Keratinocyte (primary cell): ENCODE measurements at regions not wholly inside any gene's neighbourhood (a gene's known extent, or its start where the extent isn't known, plus 50 kb on each side); places are given as distances from the start of the nearest gene placed in this dataset.

Experiments used
- DNase-seq: peaks from one replicate; pipeline ENCODE4 v3.0.0-alpha.2; 2011; ENCODE audit warnings: low read depth, missing footprints, low spot score
- FAIRE-seq: peaks from 2 replicates; lab custom pipeline; 2011; peaks lifted over from hg19 to GRCh38; lab: Jason Lieb, UNC
- H2AFZ ChIP-seq: 2 replicates; pipeline ENCODE4 v1.6.0; 2012; ENCODE audit warnings: low read length, control low read depth, inconsistent platforms; ENCODE audit not compliant: control insufficient read depth
- H3K27ac ChIP-seq: 2 replicates; pipeline ENCODE4 v1.5.1; 2011; ENCODE audit warnings: low read length; ENCODE audit not compliant: control insufficient read depth, insufficient read depth
- H3K27me3 ChIP-seq: 3 replicates; pipeline ENCODE4 v1.6.0; 2011; ENCODE audit warnings: low read length; ENCODE audit not compliant: control insufficient read depth, insufficient read depth; ENCODE audit errors: extremely low read depth
- H3K36me3 ChIP-seq, 2 experiments: 2 replicates in 1 of 2; 3 replicates in 1 of 2; pipeline ENCODE4 v1.5.1; 2011; ENCODE audit warnings: low read length in 2 of 2, mild to moderate bottlenecking in 1 of 2; ENCODE audit not compliant: control insufficient read depth in 2 of 2, insufficient read depth in 2 of 2; ENCODE audit errors: extremely low read depth in 1 of 2
- H3K4me1 ChIP-seq: 3 replicates; pipeline ENCODE4 v1.5.1; 2011; ENCODE audit warnings: low read length; ENCODE audit not compliant: control insufficient read depth, insufficient read depth; ENCODE audit errors: extremely low read depth
- H3K4me2 ChIP-seq: 3 replicates; pipeline ENCODE4 v1.6.0; 2011; ENCODE audit warnings: low read depth, low read length; ENCODE audit not compliant: control insufficient read depth, insufficient read depth; ENCODE audit errors: extremely low read depth
- H3K4me3 ChIP-seq, 3 experiments: fragments of 200-600 bp in 1 of 3; sonication (generic) in 1 of 3; 2 replicates in 2 of 3; 3 replicates in 1 of 3; pipeline ENCODE4 v1.5.1; 2011 to 2016; ENCODE audit warnings: low read length in 3 of 3, mild to moderate bottlenecking in 3 of 3, control low read depth in 2 of 3, inconsistent platforms in 1 of 3, low read depth in 1 of 3, mixed read lengths in 1 of 3, mixed run types in 1 of 3, moderate library complexity in 1 of 3; ENCODE audit not compliant: control insufficient read depth in 2 of 3, insufficient read depth in 2 of 3; ENCODE audit errors: extremely low read depth in 1 of 3
- H3K79me2 ChIP-seq: 2 replicates; pipeline ENCODE4 v1.6.0; 2012; ENCODE audit warnings: low read length; ENCODE audit not compliant: control insufficient read depth, insufficient read depth
- H3K9ac ChIP-seq: 3 replicates; pipeline ENCODE4 v1.6.0; 2011; ENCODE audit warnings: low read length; ENCODE audit not compliant: control insufficient read depth, insufficient read depth; ENCODE audit errors: extremely low read depth
- H3K9me1 ChIP-seq: 3 replicates; pipeline ENCODE4 v1.6.0; 2011; ENCODE audit warnings: low read length; ENCODE audit not compliant: control insufficient read depth, insufficient read depth; ENCODE audit errors: extremely low read depth
- H3K9me3 ChIP-seq: 2 replicates; pipeline ENCODE4 v1.5.1; 2012; ENCODE audit warnings: low read depth, low read length; ENCODE audit not compliant: control insufficient read depth
- H4K20me1 ChIP-seq: 3 replicates; pipeline ENCODE4 v1.6.0; 2011; ENCODE audit warnings: low read length; ENCODE audit not compliant: control insufficient read depth, insufficient read depth; ENCODE audit errors: extremely low read depth
- EZH2 ChIP-seq: IDR thresholded peaks from one replicate; pipeline ENCODE4 v1.6.1; 2012; ENCODE audit warnings: inconsistent platforms, mild to moderate bottlenecking, low read length, moderate library complexity
- dilution Hi-C: fragments of 300-500 bp; cut with MboI; formaldehyde crosslinking; loops from one replicate; pipeline ENCODE4 v1.7.0; 2020; ENCODE audit warnings: low sequenced_read_pairs; ENCODE audit not compliant: extremely low pct_ligation_motif_present
- TF ChIP-seq, protein P1 (sequence below), 3 experiments: IDR thresholded peaks in 1 of 3; conservative IDR thresholded peaks in 1 of 3; optimal IDR thresholded peaks in 1 of 3; 2 replicates in 2 of 3; 3 replicates in 1 of 3; pipeline versions ENCODE3 to v1.5.1; 2011; ENCODE audit warnings: low read length in 3 of 3, mild to moderate bottlenecking in 3 of 3, moderate library complexity in 2 of 3, control low read depth in 1 of 3, inconsistent platforms in 1 of 3; ENCODE audit not compliant: insufficient read depth in 2 of 3; ENCODE audit errors: extremely low read depth in 1 of 3

DNA sequence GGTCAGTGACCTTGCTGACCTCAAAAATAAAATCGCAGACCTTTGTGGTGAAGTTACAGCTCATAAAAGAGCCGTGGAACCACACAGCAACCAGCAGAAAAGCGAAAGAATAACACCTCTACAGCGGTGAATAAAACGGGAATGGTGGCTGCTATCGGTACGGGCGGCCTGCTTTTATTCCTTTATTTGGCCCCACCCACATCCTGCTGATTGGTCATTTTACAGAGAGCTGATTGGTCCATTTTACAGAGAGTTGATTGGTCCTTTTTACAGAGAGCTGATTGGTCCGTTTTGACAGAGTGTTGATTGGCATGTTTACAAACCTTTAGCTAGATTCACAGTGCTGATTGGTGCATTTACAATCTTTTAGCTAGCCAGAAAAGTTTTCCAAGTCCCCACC, 80.7 kb upstream of the ATP10A start:
- TF ChIP-seq, protein P1, sequence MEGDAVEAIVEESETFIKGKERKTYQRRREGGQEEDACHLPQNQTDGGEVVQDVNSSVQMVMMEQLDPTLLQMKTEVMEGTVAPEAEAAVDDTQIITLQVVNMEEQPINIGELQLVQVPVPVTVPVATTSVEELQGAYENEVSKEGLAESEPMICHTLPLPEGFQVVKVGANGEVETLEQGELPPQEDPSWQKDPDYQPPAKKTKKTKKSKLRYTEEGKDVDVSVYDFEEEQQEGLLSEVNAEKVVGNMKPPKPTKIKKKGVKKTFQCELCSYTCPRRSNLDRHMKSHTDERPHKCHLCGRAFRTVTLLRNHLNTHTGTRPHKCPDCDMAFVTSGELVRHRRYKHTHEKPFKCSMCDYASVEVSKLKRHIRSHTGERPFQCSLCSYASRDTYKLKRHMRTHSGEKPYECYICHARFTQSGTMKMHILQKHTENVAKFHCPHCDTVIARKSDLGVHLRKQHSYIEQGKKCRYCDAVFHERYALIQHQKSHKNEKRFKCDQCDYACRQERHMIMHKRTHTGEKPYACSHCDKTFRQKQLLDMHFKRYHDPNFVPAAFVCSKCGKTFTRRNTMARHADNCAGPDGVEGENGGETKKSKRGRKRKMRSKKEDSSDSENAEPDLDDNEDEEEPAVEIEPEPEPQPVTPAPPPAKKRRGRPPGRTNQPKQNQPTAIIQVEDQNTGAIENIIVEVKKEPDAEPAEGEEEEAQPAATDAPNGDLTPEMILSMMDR (optimal IDR thresholded peaks at IDR 0.05 in 1 of 3, IDR thresholded peaks at IDR 0.05 in 1 of 3, conservative IDR thresholded peaks at IDR 0.05 in 1 of 3; ENCODE audit: extremely low read depth in 1 of 3, insufficient read depth in 2 of 3, low read length in 3 of 3), result no peak
- dilution Hi-C loops, result no loop called here
- FAIRE-seq, result no peak

DNA sequence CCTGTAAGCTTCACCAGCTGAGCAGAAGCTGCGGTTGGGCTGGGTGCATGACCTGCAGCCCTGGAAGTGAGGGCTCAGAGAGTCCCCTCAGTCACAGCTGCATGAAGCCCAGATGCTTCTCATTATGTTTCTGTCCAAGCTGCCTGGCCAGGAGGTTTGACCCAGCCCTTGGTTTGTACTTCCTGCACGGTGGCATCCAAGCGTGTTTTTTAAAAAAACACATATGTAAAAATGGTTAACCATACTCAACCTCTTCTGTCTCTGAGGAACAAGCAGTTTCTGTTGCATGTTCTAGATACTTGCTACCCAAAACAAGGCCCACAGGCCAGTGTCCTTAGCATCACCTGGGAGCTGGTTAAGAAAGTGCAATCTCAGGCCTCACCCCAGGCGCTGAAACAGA, 76.0 kb upstream of the ATP10A start:
- no peak overlapping the region for H3K9ac ChIP-seq
- FAIRE-seq, result no peak
- H3K4me2 ChIP-seq, result no peak overlapping the region
- H4K20me1 ChIP-seq, result no peaks in the 10 kb centered on the region
- no peak overlapping the region for H2AFZ ChIP-seq
- no peak for DNase-seq
- no peaks in the 10 kb centered on the region for H3K27me3 ChIP-seq
- H3K4me3 ChIP-seq, result no peak overlapping the region
- no peaks in the 10 kb centered on the region for H3K4me1 ChIP-seq
- H3K9me3 ChIP-seq, result peaks cover 2% of the 10 kb centered on the region
- H3K79me2 ChIP-seq, result no peaks in the 10 kb centered on the region
- dilution Hi-C loops, result no loop called here
- no peaks in the 10 kb centered on the region for H3K36me3 ChIP-seq
- no peaks in the 10 kb centered on the region for H3K9me1 ChIP-seq
- TF ChIP-seq, protein P1 (optimal IDR thresholded peaks at IDR 0.05 in 1 of 3, IDR thresholded peaks at IDR 0.05 in 1 of 3, conservative IDR thresholded peaks at IDR 0.05 in 1 of 3; ENCODE audit: extremely low read depth in 1 of 3, insufficient read depth in 2 of 3, low read length in 3 of 3), result no peak
- no peak for TF ChIP-seq EZH2
- H3K27ac ChIP-seq, result no peak overlapping the region

More for the DNA sequence above, 80.7 kb upstream of the ATP10A start:
- H3K4me1 ChIP-seq, result no peaks in the 10 kb centered on the region
- no peak overlapping the region for H3K27ac ChIP-seq
- DNase-seq, result no peak
- no peak overlapping the region for H3K9ac ChIP-seq
- H3K27me3 ChIP-seq, result no peaks in the 10 kb centered on the region
- no peaks in the 10 kb centered on the region for H4K20me1 ChIP-seq
- no peaks in the 10 kb centered on the region for H3K79me2 ChIP-seq
- H3K9me3 ChIP-seq, result peaks cover 6% of the 10 kb centered on the region
- no peak overlapping the region for H2AFZ ChIP-seq
- H3K4me2 ChIP-seq, result no peak overlapping the region
- H3K9me1 ChIP-seq, result no peaks in the 10 kb centered on the region
- H3K36me3 ChIP-seq, result no peaks in the 10 kb centered on the region
- H3K4me3 ChIP-seq, result no peak overlapping the region
